GM21381 (cell line): ENCODE measurements at regions not wholly inside any gene's neighbourhood (a gene's known extent, or its start where the extent isn't known, plus 50 kb on each side); places are given as distances from the start of the nearest gene placed in this dataset.

ENCODE experiments used
- ATAC-seq: cut with Tn5 transposase; IDR thresholded peaks from one replicate; pipeline ENCODE4 v1.9.1; 2021; ENCODE audit warnings: mild to moderate bottlenecking, moderate library complexity; ENCODE audit not compliant: unreplicated experiment

- no peak for ATAC-seq
Measured at GRCh38 chr17:83177611-83178532, 98.5 kb downstream of the METRNL start.

- no peak for ATAC-seq
Measured at GRCh38 chr17:83178533-83179304, 99.3 kb downstream of the METRNL start.

DNA sequence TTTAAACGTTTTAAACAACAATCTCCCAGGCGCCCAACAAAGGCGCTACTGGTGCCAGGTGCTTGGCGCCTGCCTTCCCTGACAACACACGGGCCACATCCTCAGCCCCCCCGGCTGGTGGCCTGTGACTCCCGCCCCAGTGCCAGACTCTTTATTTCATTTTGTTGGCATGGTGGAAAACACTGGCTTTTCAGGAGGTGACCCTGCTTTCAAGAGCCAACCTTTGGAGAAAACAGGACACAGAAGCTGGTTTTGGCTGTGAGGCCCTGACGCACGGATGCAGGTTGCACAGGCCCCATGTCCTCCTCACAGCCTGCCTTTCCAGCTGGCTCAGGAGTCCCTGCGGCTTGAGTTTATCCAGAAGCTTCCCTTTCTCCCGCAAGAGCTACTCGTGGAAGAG, 100.0 kb downstream of the METRNL start:
- ATAC-seq = no peak

- ATAC-seq = no peak
Measured at GRCh38 chr17:83179811-83180210, 100.4 kb downstream of the METRNL start.

- no peak for ATAC-seq
Measured at GRCh38 chr17:83180264-83180995, 101.0 kb downstream of the METRNL start.

- ATAC-seq = no peak
Measured at GRCh38 chr17:83180996-83181481, 101.6 kb downstream of the METRNL start.

GRCh38 chr17:83181991-83182619, 102.7 kb downstream of the METRNL start:
- no peak for ATAC-seq

GRCh38 chr17:83182620-83183101, 103.3 kb downstream of the METRNL start:
- ATAC-seq = no peak

- ATAC-seq = no peak
Measured at GRCh38 chr17:83183145-83183948, 103.9 kb downstream of the METRNL start.

DNA sequence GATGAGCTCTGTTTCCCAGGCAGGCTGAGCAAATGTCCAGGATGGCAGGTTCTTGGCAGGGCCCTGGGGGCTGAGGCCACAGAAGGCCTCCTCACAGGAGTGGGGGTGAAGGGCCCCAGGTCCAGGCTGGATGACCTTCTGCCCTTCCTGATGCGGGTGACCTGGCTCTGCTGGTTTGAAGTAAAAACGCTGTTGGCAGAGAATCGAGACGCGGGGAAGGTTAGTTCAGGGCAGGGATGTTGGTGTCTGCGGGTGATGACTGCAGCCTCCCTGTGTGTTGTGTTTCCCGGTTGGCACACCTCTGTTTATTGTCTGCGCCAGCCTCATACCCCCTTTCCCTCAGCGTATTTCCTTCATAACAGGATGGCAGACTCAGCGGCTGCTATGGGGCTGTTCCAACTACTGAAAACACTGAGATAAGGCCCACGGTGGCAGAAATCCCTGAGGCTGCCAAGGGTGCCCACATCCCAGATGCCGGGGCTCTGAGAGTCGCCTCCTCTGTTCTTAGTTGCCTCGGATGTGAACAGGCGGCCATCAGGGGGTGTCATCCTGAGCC, 104.6 kb downstream of the METRNL start:
- no peak for ATAC-seq

- ATAC-seq = no peak
Measured at GRCh38 chr17:83185023-83186002, 105.9 kb downstream of the METRNL start.

GRCh38 chr17:83186226-83186625, 106.8 kb downstream of the METRNL start:
- ATAC-seq = no peak

GRCh38 chr17:83186751-83187421, 107.5 kb downstream of the METRNL start:
- no peak for ATAC-seq

DNA sequence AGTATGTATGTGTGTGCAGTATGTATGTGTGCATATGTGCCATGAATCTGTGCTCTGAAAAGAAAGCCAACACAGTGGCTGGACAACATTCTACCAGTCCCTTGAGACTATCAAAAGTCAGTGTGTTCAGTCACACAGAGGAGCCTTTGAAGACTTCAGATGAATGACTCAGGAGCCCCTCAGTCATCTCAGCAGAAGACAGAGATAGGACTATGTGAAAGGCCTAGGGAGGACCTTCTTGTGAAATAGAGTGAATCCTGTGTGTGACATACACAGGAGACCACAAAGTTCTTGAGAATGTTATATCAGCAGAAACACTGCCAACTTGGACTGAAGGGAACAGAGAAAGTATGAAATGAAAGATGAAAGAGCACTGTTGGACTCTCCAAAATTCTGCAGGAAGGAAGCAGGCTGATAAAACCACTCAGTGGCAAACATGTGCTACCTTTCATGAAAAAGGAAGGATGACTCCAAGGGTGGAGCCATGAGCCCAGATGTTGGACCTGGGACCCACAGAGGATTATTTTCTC, 108.4 kb downstream of the METRNL start:
- no peak for ATAC-seq

- no peak for ATAC-seq
Measured at GRCh38 chr17:83189044-83190003, 109.9 kb downstream of the METRNL start.

DNA sequence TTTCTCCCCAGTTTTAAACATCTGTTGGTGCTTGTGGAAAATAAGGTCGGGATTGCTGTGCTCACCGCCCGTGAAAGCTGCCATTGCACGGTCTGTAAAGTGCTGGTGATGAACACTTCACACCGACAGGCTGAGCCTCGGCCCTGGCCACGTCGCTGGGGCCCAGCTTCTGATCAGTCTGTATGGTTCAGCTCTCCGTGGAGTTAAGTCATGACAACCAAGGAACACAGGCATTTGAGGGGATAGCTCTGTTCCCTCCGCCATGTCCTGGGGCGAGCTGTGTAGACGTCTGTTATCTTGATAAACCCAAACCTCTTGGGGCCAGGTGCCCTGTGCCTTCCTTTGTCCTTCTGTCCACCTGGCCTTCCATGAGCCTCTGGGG, 110.6 kb downstream of the METRNL start:
- no peak for ATAC-seq
